NCI-H345 treated with DMSO at 0.1 percent for 48 hours (cell line): ENCODE measurements at regions not wholly inside any gene's neighbourhood (a gene's known extent, or its start where the extent isn't known, plus 50 kb on each side); places are given as distances from the start of the nearest gene placed in this dataset.

Source experiments
- DNase-seq: peaks from one replicate; lab custom pipeline; 2025; ENCODE audit not compliant: unreplicated experiment; lab: John Stamatoyannopoulos, UW

DNA sequence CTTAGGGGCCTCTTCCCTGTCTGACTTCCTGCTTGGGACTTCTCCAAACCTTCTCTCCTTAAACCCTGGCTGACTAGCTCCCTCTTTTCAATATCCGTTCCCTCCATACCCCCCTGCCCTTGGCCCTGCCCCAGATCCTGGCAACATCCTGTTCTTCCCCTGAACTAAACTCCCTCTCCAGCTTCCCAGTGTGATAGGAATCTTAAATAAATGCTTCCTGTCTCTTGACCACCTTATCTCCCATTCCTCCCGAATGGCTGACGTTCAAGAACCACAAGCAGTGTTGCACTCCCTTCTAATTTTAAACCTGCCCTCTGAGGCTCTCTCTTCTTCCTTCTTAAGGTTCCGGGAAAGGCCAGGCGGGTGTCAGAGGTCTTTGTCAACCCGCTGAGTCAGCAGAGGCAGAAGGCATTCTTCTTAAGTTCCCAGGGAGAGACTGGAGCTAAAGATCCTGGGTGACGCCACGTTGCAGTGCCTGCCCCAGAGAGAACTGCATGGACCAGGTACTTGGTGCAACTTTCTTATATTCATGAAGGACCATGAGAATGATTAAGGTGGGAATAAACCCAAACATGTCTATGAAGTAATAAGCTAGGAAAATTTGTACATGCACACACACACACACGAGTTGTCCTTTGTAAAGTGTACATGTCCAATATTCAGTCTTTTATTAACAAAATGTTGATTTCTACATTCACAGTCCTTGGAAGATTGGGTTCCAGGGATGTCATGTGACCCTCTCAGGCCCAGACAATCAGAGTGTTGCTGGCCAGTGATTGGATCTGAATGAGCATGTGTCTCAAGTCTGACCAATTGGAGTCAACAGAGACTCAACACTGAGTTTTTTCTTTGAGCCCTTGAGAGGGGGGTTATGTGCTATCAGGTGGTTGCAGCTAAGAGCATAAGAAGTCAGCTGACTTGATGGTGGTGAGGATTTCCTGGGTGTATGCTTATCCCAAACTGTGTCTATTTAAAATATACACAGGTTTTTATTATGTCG, 420.2 kb upstream of the TBX3 start:
- no peak for DNase-seq

DNA sequence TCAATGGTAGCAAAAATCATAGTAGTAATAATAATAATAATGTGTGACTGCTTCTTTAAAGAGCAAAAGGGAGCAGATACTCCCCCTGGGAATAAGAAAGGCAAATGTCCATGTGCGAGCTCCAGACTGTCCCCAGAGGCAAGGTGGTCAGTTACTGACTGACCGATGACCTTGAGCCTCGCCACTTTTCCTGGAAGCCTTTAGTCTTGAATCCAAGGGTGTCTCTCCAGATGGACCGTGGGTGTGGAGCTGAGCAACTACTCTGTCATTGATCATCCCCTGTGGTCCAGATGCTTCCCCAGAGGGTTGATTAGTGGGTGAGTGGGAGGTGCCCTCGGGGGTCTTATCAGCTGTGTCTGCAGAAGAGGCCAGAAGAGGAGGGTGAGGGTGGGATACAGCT, 418.5 kb upstream of the TBX3 start:
- DNase-seq: no peak

DNA sequence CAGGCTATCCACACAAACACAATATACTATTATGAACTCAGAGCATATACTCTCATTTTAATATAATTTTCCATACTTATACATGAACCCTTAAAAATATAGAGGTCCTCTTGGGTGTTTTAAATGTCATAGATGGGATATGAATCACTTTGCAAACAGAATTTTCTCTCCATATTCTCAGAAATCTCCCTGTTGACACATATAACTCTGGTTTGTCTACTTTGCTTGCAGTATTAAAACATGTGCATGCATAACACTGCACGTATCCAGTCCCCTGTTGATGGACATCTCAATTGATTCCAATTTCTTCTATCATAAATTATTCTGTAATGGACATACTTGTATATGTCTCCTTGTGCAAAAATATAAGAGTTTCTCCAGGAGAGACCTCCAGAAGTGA, 417.5 kb upstream of the TBX3 start:
- no peak for DNase-seq

DNA sequence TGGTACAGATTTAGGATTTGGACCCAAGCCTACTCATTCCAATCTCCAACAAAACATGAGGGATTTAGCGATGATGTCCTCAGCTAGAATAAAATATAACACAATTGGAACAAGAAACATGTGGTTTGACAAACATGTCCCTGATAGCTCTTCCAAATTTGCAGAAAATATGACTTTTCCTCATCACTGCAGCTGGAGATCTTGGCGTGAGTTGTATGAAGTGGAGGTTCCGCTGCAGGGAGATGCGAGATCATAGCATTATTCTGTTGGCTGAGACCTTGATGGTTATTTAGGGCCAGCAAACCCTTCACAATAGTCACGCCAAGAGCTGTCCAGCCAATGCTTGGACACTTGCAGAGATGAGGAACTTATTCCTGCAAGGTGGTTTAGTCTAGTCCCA, 413.4 kb upstream of the TBX3 start:
- no peak for DNase-seq

DNA sequence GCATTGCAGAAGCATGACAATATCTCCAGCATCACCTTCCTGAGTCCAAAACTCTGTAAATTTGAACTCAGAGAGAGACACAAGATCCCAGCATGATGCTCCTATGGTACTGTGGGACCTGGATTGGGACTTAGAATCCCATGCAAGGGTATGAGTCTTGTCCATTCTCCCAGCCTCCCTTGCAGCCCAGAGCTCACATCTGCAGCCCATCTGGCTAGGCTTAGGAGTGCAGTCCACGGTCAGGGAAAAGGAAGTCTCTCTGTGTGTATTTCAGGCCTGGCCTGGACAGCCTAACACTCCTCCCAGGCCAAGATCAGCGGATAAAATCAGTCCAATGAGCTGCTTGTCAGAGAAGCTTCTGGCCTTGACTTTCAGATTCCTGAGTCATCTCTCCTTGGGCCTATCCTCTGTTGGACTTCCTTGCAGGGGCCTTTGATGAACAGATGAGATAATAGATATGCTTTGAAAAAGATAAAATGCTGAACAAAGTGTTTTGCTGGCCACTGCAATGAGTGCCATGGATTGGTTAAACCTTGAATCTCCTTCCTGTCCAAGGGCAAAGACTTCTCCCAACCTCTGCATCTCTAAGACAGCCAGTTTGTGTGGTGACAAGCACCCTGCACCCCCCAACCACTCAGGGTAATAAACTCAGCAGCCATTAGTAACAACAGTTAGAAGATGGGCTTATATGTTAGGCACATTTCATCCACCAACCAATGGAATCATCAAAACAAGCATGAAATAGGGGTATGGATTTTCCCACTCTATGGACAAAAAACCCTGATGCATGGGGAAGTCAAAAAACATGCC, 412.8 kb upstream of the TBX3 start:
- no peak for DNase-seq

DNA sequence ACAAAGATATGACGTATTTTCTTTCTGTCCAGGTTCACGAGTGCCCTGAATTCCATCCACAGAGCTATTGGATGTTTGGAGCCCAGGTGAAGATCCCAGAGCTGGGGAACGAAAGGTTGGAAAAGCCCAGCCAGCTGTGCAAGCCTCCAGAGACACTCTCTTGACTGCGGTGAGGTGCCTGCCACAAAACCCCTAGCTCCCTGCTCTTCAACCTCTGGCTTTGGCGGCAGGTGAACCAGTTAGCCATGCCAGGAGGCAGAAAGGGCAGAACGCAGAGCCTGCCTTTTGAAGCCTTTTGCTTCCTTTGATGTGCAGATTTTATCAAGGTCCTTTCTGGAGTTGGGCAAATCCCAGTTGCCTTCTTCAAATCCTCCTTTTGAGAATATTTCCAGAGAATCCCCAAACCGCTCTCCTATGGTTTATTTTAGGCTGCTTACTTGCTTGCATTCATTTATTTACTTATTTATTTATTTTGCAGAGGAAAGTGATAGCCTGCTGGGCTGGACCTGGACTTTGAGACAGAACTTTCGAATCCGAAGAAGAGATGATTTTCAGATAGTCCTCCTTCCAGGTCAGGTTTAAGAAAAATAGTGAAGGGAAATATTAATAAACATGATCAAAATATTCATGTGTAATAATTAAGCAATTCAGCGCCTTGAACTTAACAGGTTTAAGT, 411.2 kb upstream of the TBX3 start:
- DNase-seq: no peak

DNA sequence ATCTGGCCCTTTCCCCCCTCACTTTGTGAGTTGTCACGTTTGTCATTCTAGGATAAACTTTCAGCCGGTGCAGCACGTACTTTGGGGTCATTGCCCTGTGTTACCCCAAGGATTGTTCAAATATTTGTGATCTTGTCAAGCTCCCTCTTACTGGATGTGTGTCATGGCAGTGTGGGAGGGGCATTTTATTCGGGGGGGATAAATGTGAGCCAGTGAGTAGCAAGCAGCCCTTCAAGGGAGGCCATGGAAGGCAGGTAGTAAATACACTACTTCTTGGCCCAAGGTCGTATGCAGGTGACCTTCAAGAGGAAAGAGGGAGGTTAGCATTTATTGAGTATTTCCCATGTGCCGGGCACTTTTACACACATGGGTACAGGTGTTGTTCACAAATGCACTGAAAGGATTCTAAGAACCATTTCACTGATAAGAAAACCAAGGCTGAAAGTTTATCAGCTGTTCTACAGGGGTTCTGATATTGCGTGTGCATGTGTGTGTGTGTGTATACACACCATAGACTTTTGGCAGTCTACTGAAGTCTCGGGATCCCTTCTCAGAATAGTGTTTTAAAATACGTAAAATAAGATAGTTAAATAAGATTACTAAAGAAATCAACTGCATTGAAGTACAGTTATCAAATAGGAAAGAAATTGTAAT, 410.3 kb upstream of the TBX3 start:
- DNase-seq: no peak

DNA sequence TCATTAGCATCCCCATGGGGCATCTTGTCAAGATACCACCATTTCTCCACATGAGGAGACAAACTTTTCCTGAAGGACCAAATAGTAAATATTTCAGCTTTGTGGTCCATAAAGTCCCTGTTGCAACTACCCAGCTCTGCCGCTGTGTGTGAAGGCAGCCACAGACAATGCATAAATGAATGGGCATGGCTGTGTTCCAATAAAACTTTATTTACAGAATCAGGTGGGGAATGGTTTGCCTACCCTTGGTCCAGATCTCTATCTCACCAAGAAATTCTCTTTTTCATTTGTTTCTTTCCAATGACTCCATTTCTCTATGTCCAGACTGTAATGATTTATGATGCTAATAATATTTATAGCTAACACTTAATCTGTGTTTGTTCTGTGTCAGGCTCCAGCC, 409.3 kb upstream of the TBX3 start:
- no peak for DNase-seq

DNA sequence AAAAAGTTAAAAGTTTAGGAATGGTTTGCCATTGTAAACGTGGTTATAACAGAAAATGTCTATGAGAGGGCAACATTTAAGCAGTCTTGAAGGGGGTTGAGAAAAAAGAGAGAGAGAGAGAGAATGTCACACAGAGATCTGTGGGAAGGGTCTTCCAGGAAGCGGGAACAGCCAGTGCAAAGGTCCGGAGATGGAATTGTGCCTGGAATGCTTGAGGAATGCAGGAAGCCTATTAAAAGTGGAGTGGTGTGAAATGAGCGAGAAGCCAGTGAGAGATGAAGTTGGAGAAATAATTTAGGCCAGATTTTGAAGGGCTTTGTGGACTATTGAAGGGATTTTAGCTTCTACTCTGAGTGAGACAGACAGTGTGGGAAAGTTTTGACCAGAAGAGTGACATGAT, 406.8 kb upstream of the TBX3 start:
- no peak for DNase-seq

- DNase-seq: no peak
Observed at GRCh38 chr12:115088995-115089841, 405.2 kb upstream of the TBX3 start.

DNA sequence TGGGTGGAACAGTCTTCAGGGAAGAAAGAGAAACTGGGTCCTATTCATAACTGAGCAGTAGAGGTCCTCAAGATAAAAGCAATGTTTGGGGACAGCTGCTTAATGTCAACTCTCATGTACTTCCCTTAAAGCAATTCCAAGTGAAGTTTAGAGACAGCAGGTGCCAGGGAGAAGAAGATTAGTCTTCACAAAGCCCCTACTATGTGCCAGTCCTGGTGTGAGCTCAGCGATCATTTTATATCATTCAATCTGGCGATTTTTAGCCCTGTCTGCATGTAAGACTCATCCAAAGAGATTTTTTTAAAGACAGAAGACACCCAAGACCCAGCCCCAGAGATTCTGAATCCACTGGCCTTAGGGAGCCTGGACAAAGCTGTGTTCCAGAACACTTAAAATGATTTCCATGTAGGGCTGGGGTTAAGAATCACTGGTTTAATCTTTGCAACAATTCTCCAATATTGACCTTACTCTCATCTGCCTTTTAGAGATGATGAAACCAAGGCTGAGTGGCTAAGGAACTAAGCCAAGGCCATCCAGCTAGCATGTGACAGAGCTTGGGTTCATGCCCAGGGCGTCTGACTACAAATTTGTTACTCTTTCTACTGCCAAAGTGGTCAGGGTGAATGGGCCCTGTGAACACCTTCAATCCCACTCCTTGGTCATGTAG, 404.5 kb upstream of the TBX3 start:
- DNase-seq: no peak

- no peak for DNase-seq
Observed at GRCh38 chr12:115085594-115085993, 401.6 kb upstream of the TBX3 start.

DNA sequence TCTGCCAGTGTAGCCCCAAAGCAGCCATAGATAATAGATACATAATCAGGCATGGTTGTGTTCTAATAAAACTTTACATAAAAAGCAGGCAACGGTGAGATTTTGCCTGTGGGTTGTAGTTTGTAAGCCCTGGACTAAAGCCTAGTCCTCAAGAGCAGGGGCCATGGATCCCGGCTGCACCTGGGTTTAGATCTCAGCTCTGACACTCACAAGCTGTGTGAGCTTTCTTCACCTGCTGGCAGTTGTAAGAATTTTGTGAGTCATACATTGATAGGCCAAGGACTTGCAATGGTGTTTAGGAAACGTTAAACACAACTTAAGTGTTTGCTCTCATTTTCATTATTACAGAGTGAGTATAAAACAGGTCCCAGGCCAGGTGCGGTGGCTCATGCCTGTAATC, 395.8 kb upstream of the TBX3 start:
- DNase-seq: no peak

- DNase-seq: no peak
Observed at GRCh38 chr12:115078990-115079389, 395.0 kb upstream of the TBX3 start.

DNA sequence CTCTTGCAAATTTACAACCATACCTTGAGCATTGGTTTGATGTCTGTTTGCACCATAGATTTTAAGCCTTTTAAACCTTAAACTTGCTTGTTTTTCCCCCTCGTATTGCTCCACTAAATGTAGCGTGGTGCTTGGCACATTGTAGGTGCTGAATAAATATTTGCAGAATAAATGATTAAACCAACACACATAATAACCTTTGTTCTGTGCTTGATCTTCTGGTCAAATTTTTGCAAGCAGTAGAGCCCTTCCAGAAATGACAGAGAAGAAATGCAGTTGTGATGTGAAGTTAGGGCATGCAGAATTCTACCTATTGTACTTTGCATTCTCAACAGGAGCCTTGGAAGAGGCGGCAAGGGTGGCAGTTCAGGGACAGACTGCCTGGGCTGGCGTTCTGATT, 394.4 kb upstream of the TBX3 start:
- DNase-seq: no peak

GRCh38 chr12:115075552-115076170, 391.7 kb upstream of the TBX3 start:
- DNase-seq: no peak

GRCh38 chr12:115074617-115075016, 390.6 kb upstream of the TBX3 start:
- DNase-seq: no peak

- DNase-seq: no peak
Observed at GRCh38 chr12:115072712-115073111, 388.7 kb upstream of the TBX3 start.

- no peak for DNase-seq
Observed at GRCh38 chr12:115070313-115070712, 386.3 kb upstream of the TBX3 start.
